ENCODE measurements at regions not wholly inside any gene's neighbourhood (a gene's known extent, or its start where the extent isn't known, plus 50 kb on each side); places are given as distances from the start of the nearest gene placed in this dataset.
"Not testable (repeated sequence)": the region's sequence is repeated elsewhere in the genome, so short reads cannot be mapped to it uniquely, and the experiment has no call there.

DNA sequence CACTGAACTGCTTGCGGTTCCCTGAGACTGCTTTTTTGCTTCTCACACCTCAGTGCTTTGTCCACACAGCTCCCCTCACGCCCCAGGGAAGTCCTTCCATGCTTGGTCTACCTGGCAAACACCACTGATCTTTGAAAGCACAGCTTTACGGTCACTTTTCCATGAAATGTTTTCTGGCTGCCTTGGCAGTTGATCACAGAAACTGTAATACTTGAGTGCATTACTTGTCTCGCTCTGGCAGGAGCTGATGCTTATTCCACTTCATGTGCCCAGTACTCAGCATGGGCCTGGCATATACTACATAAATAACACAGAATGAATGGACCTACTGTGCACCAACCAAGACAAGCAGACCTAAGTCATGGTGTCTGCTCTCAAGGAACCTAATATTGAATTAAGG lies 121.1 kb downstream of the MEX3B start:
- FAIRE-seq (no peak), DNase-seq (ENCODE audit: low read depth) (no peak)
- H3K4me3 ChIP-seq (ENCODE audit: low read depth, low read length): no peak overlapping the region
- H3K27me3 ChIP-seq (ENCODE audit: control insufficient read depth, insufficient read depth, low read length): no peaks in the 10 kb centered on the region
- H3K36me3 ChIP-seq (ENCODE audit: control insufficient read depth, insufficient read depth, low read length): no peaks in the 10 kb centered on the region
- no peak for TF ChIP-seq CTCF (IDR thresholded peaks at IDR 0.05; ENCODE audit: insufficient read depth, low read length, severe bottlenecking)

GRCh38 chr15:81923561-81924350 lies 122.1 kb downstream of the MEX3B start:
- Histone ChIP-seq H3K36me3 (ENCODE audit: control insufficient read depth, insufficient read depth, low read length) (no peaks in the 10 kb centered on the region), H3K27me3 (ENCODE audit: control insufficient read depth, insufficient read depth, low read length) (no peaks in the 10 kb centered on the region), H3K4me3 (ENCODE audit: low read depth, low read length) (no peak overlapping the region)
- FAIRE-seq: no peak
- no peak for DNase-seq (ENCODE audit: low read depth)
- no peak for TF ChIP-seq CTCF (IDR thresholded peaks at IDR 0.05; ENCODE audit: insufficient read depth, low read length, severe bottlenecking)

GRCh38 chr15:81922143-81922542 lies 123.7 kb downstream of the MEX3B start:
- TF ChIP-seq CTCF (IDR thresholded peaks at IDR 0.05; ENCODE audit: insufficient read depth, low read length, severe bottlenecking): no peak
- no peak for DNase-seq (ENCODE audit: low read depth)
- FAIRE-seq: no peak

GRCh38 chr15:81921163-81921562 lies 124.7 kb downstream of the MEX3B start:
- no peak for TF ChIP-seq CTCF (IDR thresholded peaks at IDR 0.05; ENCODE audit: insufficient read depth, low read length, severe bottlenecking)

More at GRCh38 chr15:81922143-81922542, 123.7 kb downstream of the MEX3B start:
- no peaks in the 10 kb centered on the region for H3K36me3 ChIP-seq (ENCODE audit: control insufficient read depth, insufficient read depth, low read length)
- H3K27me3 ChIP-seq (ENCODE audit: control insufficient read depth, insufficient read depth, low read length): no peaks in the 10 kb centered on the region
- no peak overlapping the region for H3K4me3 ChIP-seq (ENCODE audit: low read depth, low read length)

GRCh38 chr15:81918767-81919166 lies 127.1 kb downstream of the MEX3B start:
- H3K36me3 ChIP-seq (ENCODE audit: control insufficient read depth, insufficient read depth, low read length); FAIRE-seq; H3K4me3 ChIP-seq (ENCODE audit: low read depth, low read length); H3K27me3 ChIP-seq (ENCODE audit: control insufficient read depth, insufficient read depth, low read length); DNase-seq (ENCODE audit: low read depth): not testable (repeated sequence)

More at GRCh38 chr15:81921163-81921562, 124.7 kb downstream of the MEX3B start:
- no peak for FAIRE-seq
- no peak for DNase-seq (ENCODE audit: low read depth)
- Histone ChIP-seq H3K36me3 (ENCODE audit: control insufficient read depth, insufficient read depth, low read length) (no peaks in the 10 kb centered on the region), H3K27me3 (ENCODE audit: control insufficient read depth, insufficient read depth, low read length) (no peaks in the 10 kb centered on the region), H3K4me3 (ENCODE audit: low read depth, low read length) (no peak overlapping the region)

DNA sequence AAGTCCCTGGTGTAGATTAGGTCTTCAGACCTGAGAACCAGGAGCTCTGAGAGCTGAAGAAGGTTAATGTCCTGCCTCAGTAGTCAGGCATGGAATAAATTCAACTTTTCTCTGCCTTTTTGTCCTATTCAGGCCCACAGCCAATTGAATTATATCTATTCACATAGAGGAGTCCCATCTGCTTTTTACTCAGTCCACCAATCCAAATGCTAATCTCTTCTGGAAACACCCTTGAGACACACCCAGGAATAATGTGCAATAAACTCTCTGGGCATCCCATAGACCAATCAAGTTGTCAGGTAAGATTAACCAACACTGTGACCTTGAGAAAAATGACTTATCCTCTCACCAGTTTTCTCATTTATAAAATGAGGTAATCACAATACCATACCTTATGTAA lies 129.4 kb downstream of the MEX3B start:
- no peak for TF ChIP-seq CTCF (IDR thresholded peaks at IDR 0.05; ENCODE audit: insufficient read depth, low read length, severe bottlenecking)
- Histone ChIP-seq H3K4me3 (ENCODE audit: low read depth, low read length) (no peak overlapping the region), H3K27me3 (ENCODE audit: control insufficient read depth, insufficient read depth, low read length) (no peaks in the 10 kb centered on the region), H3K36me3 (ENCODE audit: control insufficient read depth, insufficient read depth, low read length) (no peaks in the 10 kb centered on the region)
- FAIRE-seq (no peak), DNase-seq (ENCODE audit: low read depth) (no peak)

Data from bronchial epithelial cell (primary cell).